H1 (cell line): ENCODE measurements at regions not wholly inside any gene's neighbourhood (a gene's known extent, or its start where the extent isn't known, plus 50 kb on each side); places are given as distances from the start of the nearest gene placed in this dataset.
A peak's percentile ranks its signal among the peaks of the same experiment; 100 is the strongest.

Source experiments
- ATF3 ChIP-seq: IDR thresholded peaks from 2 replicates; pipeline ENCODE4 v1.6.1; 2011; ENCODE audit warnings: low read depth, mild to moderate bottlenecking, low read length; ENCODE audit not compliant: insufficient read depth
- CREB1 ChIP-seq: IDR thresholded peaks from 2 replicates; pipeline ENCODE4 v1.6.1; 2012; ENCODE audit warnings: inconsistent platforms
- CTCF ChIP-seq, 3 experiments: IDR thresholded peaks; 1 replicate in 2 of 3; 2 replicates in 1 of 3; pipeline versions ENCODE4 v1.5.1 to v1.6.1; 2011; ENCODE audit warnings: low read length in 3 of 3, mild to moderate bottlenecking in 3 of 3, inconsistent platforms in 2 of 3, low read depth in 1 of 3, moderate library complexity in 1 of 3; ENCODE audit not compliant: insufficient read depth in 1 of 3; ENCODE audit errors: control extremely low read depth in 1 of 3
- FOSL1 ChIP-seq: IDR thresholded peaks from 2 replicates; pipeline ENCODE4 v1.6.1; 2011; ENCODE audit warnings: mild to moderate bottlenecking, low read depth, low read length, moderate library complexity; ENCODE audit not compliant: insufficient read depth
- MAFK ChIP-seq: IDR thresholded peaks from 2 replicates; pipeline ENCODE4 v1.6.1; 2012; ENCODE audit warnings: low read depth, mild to moderate bottlenecking, improper control_type of control experiment, low read length
- NRF1 ChIP-seq: IDR thresholded peaks from 2 replicates; pipeline ENCODE4 v1.6.1; 2011; ENCODE audit warnings: mild to moderate bottlenecking, low read depth, low read length, improper control_type of control experiment
- POLR2A ChIP-seq, 2 experiments: IDR thresholded peaks; 1 replicate in 1 of 2; 2 replicates in 1 of 2; pipeline ENCODE4 v1.6.1; 2011; ENCODE audit warnings: low read depth in 2 of 2, low read length in 2 of 2, mild to moderate bottlenecking in 2 of 2; ENCODE audit errors: control extremely low read depth in 1 of 2
- POLR2AphosphoS5 ChIP-seq: IDR thresholded peaks from 2 replicates; pipeline ENCODE4 v1.6.1; 2011; ENCODE audit warnings: low read depth, low read length
- USF2 ChIP-seq: IDR thresholded peaks from 2 replicates; pipeline ENCODE4 v1.6.1; 2011; ENCODE audit warnings: low read length, improper control_type of control experiment

GRCh38 chr7:89511900-89512299, 642.4 kb upstream of the STEAP1 start:
- TF ChIP-seq POLR2A (IDR thresholded peaks at IDR 0.05; ENCODE audit: control extremely low read depth in 1 of 2, low read depth in 2 of 2, low read length in 2 of 2) (no peak), MAFK (0 out of 2 replicates have a peak, but pooled peaks have one; percentile 6), POLR2AphosphoS5 (no peak), CREB1 (no peak), ATF3 (no peak), CTCF (IDR thresholded peaks at IDR 0.05; ENCODE audit: control extremely low read depth in 1 of 3, insufficient read depth in 1 of 3, low read depth in 1 of 3, low read length in 3 of 3) (no peak), NRF1 (no peak), USF2 (no peak), FOSL1 (no peak)
